Sigmoid colon (tissue), 4 donors: ENCODE measurements at regions not wholly inside any gene's neighbourhood (a gene's known extent, or its start where the extent isn't known, plus 50 kb on each side); places are given as distances from the start of the nearest gene placed in this dataset.

Source experiments
- CTCF ChIP-seq, 4 experiments: fragments of 450-650 bp in 3 of 4; fragments of 200-600 bp in 1 of 4; IDR thresholded peaks; one replicate each; pipeline ENCODE4 v1.5.1; 2016 to 2019; ENCODE audit warnings: antibody characterized with exemption in 4 of 4, mild to moderate bottlenecking in 3 of 4, moderate library complexity in 2 of 4
- POLR2A ChIP-seq, 2 donors: fragments of 450-650 bp; IDR thresholded peaks; one replicate each; pipeline ENCODE4 v1.6.1; 2016; ENCODE audit warnings: antibody characterized with exemption in 2 of 2, mild to moderate bottlenecking in 2 of 2, moderate library complexity in 2 of 2
- POLR2AphosphoS5 ChIP-seq, 4 donors: sonication (generic); formaldehyde crosslinking; IDR thresholded peaks; one replicate each; pipeline ENCODE4 v1.6.1; 2017; ENCODE audit warnings: antibody characterized with exemption in 4 of 4

- TF ChIP-seq CTCF (IDR thresholded peaks at IDR 0.05), result no peak
- TF ChIP-seq POLR2AphosphoS5 (IDR thresholded peaks at IDR 0.05), result no peak
- no peak for TF ChIP-seq POLR2A (IDR thresholded peaks at IDR 0.05)
These were observed 421.4 kb downstream of the SHQ1 start for GRCh38 chr3:72426618-72427397.
